IMR-90 (cell line): ENCODE measurements at regions not wholly inside any gene's neighbourhood (a gene's known extent, or its start where the extent isn't known, plus 50 kb on each side); places are given as distances from the start of the nearest gene placed in this dataset.

Experiments used
- ATAC-seq: fragments of 200-7000 bp; cut with Tn5 transposase; 2 replicates; pipeline ENCODE4 v1.9.1; 2020; ENCODE audit warnings: low read depth, mild to moderate bottlenecking, moderate library complexity
- BruUV-seq: library from RNA; stranded (reverse); fragments of 400-500 nt; replicated peaks from 2 replicates; lab custom pipeline; 2021; lab: Mats Ljungman, UMichigan
- CTCF ChIA-PET: fragments of 300-600 bp; formaldehyde crosslinking; extraction: SDS; loops from one replicate; lab custom pipeline; 2021; ENCODE audit warnings: antibody characterized with exemption; lab: Yijun Ruan, JAX
- POLR2A ChIA-PET: fragments of 300-600 bp; sonication (Branson Sonifier 250); formaldehyde crosslinking; loops from one replicate; lab custom pipeline; 2022; ENCODE audit warnings: antibody characterized with exemption; ENCODE audit not compliant: unreplicated experiment; lab: Charles Lee
- DNase-seq: peaks from one replicate; pipeline ENCODE4 v3.0.0; 2013
- H2AFZ ChIP-seq: replicated peaks from 2 replicates; pipeline ENCODE3; 2013; ENCODE audit warnings: low read length, mild to moderate bottlenecking; ENCODE audit not compliant: poor library complexity
- H2AK5ac ChIP-seq: 2 replicates; pipeline ENCODE4 v1.6.1; 2013; ENCODE audit warnings: low read depth, low read length, inconsistent platforms
- H2AK9ac ChIP-seq: replicated peaks from 2 replicates; pipeline ENCODE3; 2013; ENCODE audit warnings: mild to moderate bottlenecking, low read depth, low read length, moderate library complexity; ENCODE audit not compliant: poor library complexity
- H2BK120ac ChIP-seq: 2 replicates; pipeline ENCODE4 v1.6.1; 2013; ENCODE audit warnings: low read depth, low read length, inconsistent platforms
- H2BK15ac ChIP-seq: 3 replicates; pipeline ENCODE4 v1.6.1; 2013; ENCODE audit warnings: low read depth, low read length, inconsistent platforms
- H2BK20ac ChIP-seq: 2 replicates; pipeline ENCODE4 v1.6.1; 2013; ENCODE audit warnings: low read depth, mild to moderate bottlenecking, inconsistent platforms, low read length, moderate library complexity
- H2BK5ac ChIP-seq: 2 replicates; pipeline ENCODE4 v1.6.1; 2013; ENCODE audit warnings: mild to moderate bottlenecking, low read depth, low read length, inconsistent platforms; ENCODE audit not compliant: poor library complexity, severe bottlenecking
- H3K14ac ChIP-seq: replicated peaks from 2 replicates; pipeline ENCODE4 v1.6.1; 2013; ENCODE audit warnings: low read depth, low read length, inconsistent platforms
- H3K18ac ChIP-seq: 2 replicates; pipeline ENCODE4 v1.6.1; 2013; ENCODE audit warnings: low read depth, low read length, control low read depth
- H3K23ac ChIP-seq: 2 replicates; pipeline ENCODE4 v1.6.1; 2013; ENCODE audit warnings: low read depth, low read length, inconsistent platforms
- H3K27ac ChIP-seq: 2 replicates; pipeline ENCODE4 v1.5.1; 2013; ENCODE audit warnings: mild to moderate bottlenecking, control low read depth, low read length; ENCODE audit not compliant: insufficient read depth
- H3K27me3 ChIP-seq: 2 replicates; pipeline ENCODE4 v1.6.1; 2013; ENCODE audit warnings: low read length; ENCODE audit not compliant: control insufficient read depth, insufficient read depth
- H3K36me3 ChIP-seq: 2 replicates; pipeline ENCODE4 v1.6.1; 2013; ENCODE audit warnings: low read length, mixed read lengths; ENCODE audit not compliant: control insufficient read depth, insufficient read depth
- H3K4ac ChIP-seq: 2 replicates; pipeline ENCODE4 v1.6.1; 2013; ENCODE audit warnings: low read depth, low read length, inconsistent platforms
- H3K4me1 ChIP-seq: 2 replicates; pipeline ENCODE4 v1.6.1; 2013; ENCODE audit warnings: low read length, mixed read lengths; ENCODE audit not compliant: control insufficient read depth, insufficient read depth
- H3K4me2 ChIP-seq: 2 replicates; pipeline ENCODE4 v1.6.1; 2013; ENCODE audit warnings: low read depth, mild to moderate bottlenecking, control low read depth, low read length, moderate library complexity
- H3K4me3 ChIP-seq: 2 replicates; pipeline ENCODE4 v1.5.1; 2013; ENCODE audit warnings: low read depth, mild to moderate bottlenecking, control low read depth, low read length, moderate library complexity; ENCODE audit not compliant: insufficient read depth
- H3K56ac ChIP-seq: 2 replicates; pipeline ENCODE4 v1.6.1; 2013; ENCODE audit warnings: low read length, inconsistent platforms; ENCODE audit not compliant: insufficient read depth; ENCODE audit errors: extremely low read depth
- H3K79me1 ChIP-seq, 2 experiments: 2 replicates each; pipeline ENCODE4 v1.6.1; 2013; ENCODE audit warnings: low read length in 2 of 2, inconsistent platforms in 1 of 2, low read depth in 1 of 2
- H3K9ac ChIP-seq: 2 replicates; pipeline ENCODE4 v1.6.1; 2013; ENCODE audit warnings: low read depth, low read length, control low read depth
- H3K9me1 ChIP-seq: 2 replicates; pipeline ENCODE4 v1.6.1; 2013; ENCODE audit warnings: low read length, inconsistent platforms; ENCODE audit not compliant: insufficient read depth
- H3K9me3 ChIP-seq: 2 replicates; pipeline ENCODE4 v1.6.1; 2013; ENCODE audit warnings: low read length; ENCODE audit not compliant: control insufficient read depth, insufficient read depth
- H4K20me1 ChIP-seq: 2 replicates; pipeline ENCODE4 v1.6.1; 2013; ENCODE audit warnings: low read length, inconsistent platforms; ENCODE audit not compliant: insufficient read depth
- H4K5ac ChIP-seq: 2 replicates; pipeline ENCODE4 v1.6.1; 2013; ENCODE audit warnings: mild to moderate bottlenecking, low read depth, low read length, control low read depth
- H4K8ac ChIP-seq, 2 experiments: 2 replicates each; pipeline ENCODE4 v1.6.1; 2013; ENCODE audit warnings: low read depth in 2 of 2, low read length in 2 of 2, control low read depth in 1 of 2, inconsistent platforms in 1 of 2
- H4K91ac ChIP-seq: 2 replicates; pipeline ENCODE4 v1.6.1; 2013; ENCODE audit warnings: low read depth, low read length, inconsistent platforms; ENCODE audit not compliant: insufficient read depth
- BHLHE40 ChIP-seq: fragments of 150-350 bp; IDR thresholded peaks from 2 replicates; pipeline ENCODE4 v1.6.1; 2016; ENCODE audit warnings: mild to moderate bottlenecking, low read depth, low read length
- CEBPB ChIP-seq: IDR thresholded peaks from 2 replicates; pipeline ENCODE4 v1.6.1; 2012; ENCODE audit warnings: low read depth, low read length, improper control_type of control experiment
- CHD1 ChIP-seq: IDR thresholded peaks from 2 replicates; pipeline ENCODE4 v1.6.1; 2012; ENCODE audit warnings: low read depth, low read length, improper control_type of control experiment
- CTCF ChIP-seq: conservative IDR thresholded peaks from 2 replicates; pipeline ENCODE4 v1.5.1; 2012; ENCODE audit warnings: mild to moderate bottlenecking, low read depth, low read length, improper control_type of control experiment
- FOS ChIP-seq: fragments of 150-350 bp; IDR thresholded peaks from 2 replicates; pipeline ENCODE4 v1.6.1; 2016; ENCODE audit warnings: low read depth, low read length
- MAFK ChIP-seq: IDR thresholded peaks from 2 replicates; pipeline ENCODE4 v1.6.1; 2012; ENCODE audit warnings: low read depth, low read length, improper control_type of control experiment
- MAZ ChIP-seq: IDR thresholded peaks from 2 replicates; pipeline ENCODE4 v1.6.1; 2012; ENCODE audit warnings: low read depth, mild to moderate bottlenecking, low read length, improper control_type of control experiment, moderate library complexity, borderline replicate concordance
- MXI1 ChIP-seq: IDR thresholded peaks from 2 replicates; pipeline ENCODE4 v1.6.1; 2012; ENCODE audit warnings: low read depth, mild to moderate bottlenecking, low read length, moderate library complexity, borderline replicate concordance
- NFE2L2 ChIP-seq: fragments of 150-350 bp; IDR thresholded peaks from 2 replicates; pipeline ENCODE4 v1.6.1; 2016; ENCODE audit warnings: low read depth, mild to moderate bottlenecking, low read length
- POLR2A ChIP-seq: IDR thresholded peaks from 2 replicates; pipeline ENCODE4 v1.6.1; 2012; ENCODE audit warnings: mild to moderate bottlenecking, low read depth, low read length
- RAD21 ChIP-seq: IDR thresholded peaks from 2 replicates; pipeline ENCODE4 v1.6.1; 2012; ENCODE audit warnings: low read length, improper control_type of control experiment
- RCOR1 ChIP-seq: IDR thresholded peaks from 2 replicates; pipeline ENCODE4 v1.6.1; 2012; ENCODE audit warnings: mild to moderate bottlenecking, low read length, improper control_type of control experiment; ENCODE audit not compliant: insufficient replicate concordance
- RFX5 ChIP-seq: IDR thresholded peaks from 2 replicates; pipeline ENCODE4 v1.8.0; 2012; ENCODE audit warnings: low read depth, mild to moderate bottlenecking, low read length, moderate library complexity
- SMC3 ChIP-seq: fragments of 150-350 bp; IDR thresholded peaks from 2 replicates; pipeline ENCODE4 v1.6.1; 2016; ENCODE audit warnings: low read depth, mild to moderate bottlenecking, antibody characterized with exemption, low read length, moderate library complexity
- WGBS, 2 experiments: methylation state at CpG; one replicate each; pipeline versions ENCODE4 v1.1.5 to v1.1.7; 2013; ENCODE audit warnings: missing lambda C conversion rate in 2 of 2; ENCODE audit not compliant: insufficient read length in 1 of 2; ENCODE audit errors: extremely low coverage in 2 of 2; 5-methylcytosine and 5-hydroxymethylcytosine counted together
- dilution Hi-C: fragments of 300-500 bp; cut with HindIII; formaldehyde crosslinking; loops from one replicate; pipeline ENCODE4 v1.14.3; 2018; ENCODE audit warnings: low sequenced_read_pairs; ENCODE audit not compliant: unreplicated experiment
- in situ Hi-C: fragments of 300-500 bp; cut with MboI; formaldehyde crosslinking; loops from 3 replicates; pipeline ENCODE4 v1.14.3; 2019; ENCODE audit warnings: low sequenced_read_pairs, inconsistent platforms, mixed read lengths
- intact Hi-C: fragments of 100-400 bp; cut with micrococcal nuclease; formaldehyde crosslinking; loops from 2 replicates; pipeline ENCODE4 v1.10.0; 2022
- TF ChIP-seq, protein P1 (sequence below): fragments of 150-350 bp; IDR thresholded peaks from 2 replicates; pipeline ENCODE4 v1.6.1; 2016; ENCODE audit warnings: low read depth, mild to moderate bottlenecking, low read length, moderate library complexity, borderline replicate concordance
- TF ChIP-seq, protein P2 (sequence below): fragments of 150-350 bp; IDR thresholded peaks from 2 replicates; pipeline ENCODE4 v1.6.1; 2017; ENCODE audit warnings: mild to moderate bottlenecking, antibody characterized with exemption, low read length, low read depth

DNA sequence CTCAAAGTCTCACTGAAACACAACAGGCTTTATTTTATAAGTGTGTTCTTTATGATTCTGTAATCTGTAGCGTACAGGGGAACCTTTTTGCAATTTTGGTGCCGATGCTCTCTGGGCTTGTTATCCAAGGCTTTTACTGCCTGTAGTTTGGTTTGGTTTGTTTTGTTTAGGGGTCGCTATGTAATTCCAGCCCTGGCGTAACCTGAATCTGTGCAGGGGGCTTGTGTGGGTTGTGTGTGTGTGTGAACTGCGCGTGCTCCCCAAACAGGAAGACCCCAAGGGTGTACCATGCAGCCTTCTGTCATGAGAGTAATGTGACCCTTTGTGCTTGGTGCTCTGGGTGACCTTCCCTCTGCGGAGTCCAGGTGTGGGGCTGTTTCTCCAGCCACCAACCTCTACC, 92.1 kb upstream of the CLDN14 start:
- no peaks in the 10 kb centered on the region for H4K20me1 ChIP-seq
- no peak overlapping the region for H4K91ac ChIP-seq
- no peak overlapping the region for H3K4me3 ChIP-seq
- CTCF ChIA-PET: no interaction called here
- H4K5ac ChIP-seq: no peak overlapping the region
- intact Hi-C loops: no loop called here
- no peak overlapping the region for H2BK120ac ChIP-seq
- no peak overlapping the region for H2AK5ac ChIP-seq
- no peak overlapping the region for H3K23ac ChIP-seq
- no peak overlapping the region for H2BK5ac ChIP-seq
- H3K56ac ChIP-seq: no peak overlapping the region
- H3K79me1 ChIP-seq: no peaks in the 10 kb centered on the region
- no peak overlapping the region for H3K18ac ChIP-seq
- no peak overlapping the region for H3K14ac ChIP-seq
- H3K4me1 ChIP-seq: no peaks in the 10 kb centered on the region
- H2BK15ac ChIP-seq: no peak overlapping the region
- no peak overlapping the region for H2BK20ac ChIP-seq
- no peak overlapping the region for H4K8ac ChIP-seq
- no peak overlapping the region for H2AK9ac ChIP-seq
- TF ChIP-seq BHLHE40 (no peak), RCOR1 (no peak), SMC3 (no peak), MXI1 (no peak), MAFK (no peak), MAZ (no peak), CTCF (no peak), RAD21 (no peak), CEBPB (no peak), FOS (no peak), NFE2L2 (no peak), RFX5 (no peak), POLR2A (no peak), CHD1 (no peak)
- TF ChIP-seq, protein P1, sequence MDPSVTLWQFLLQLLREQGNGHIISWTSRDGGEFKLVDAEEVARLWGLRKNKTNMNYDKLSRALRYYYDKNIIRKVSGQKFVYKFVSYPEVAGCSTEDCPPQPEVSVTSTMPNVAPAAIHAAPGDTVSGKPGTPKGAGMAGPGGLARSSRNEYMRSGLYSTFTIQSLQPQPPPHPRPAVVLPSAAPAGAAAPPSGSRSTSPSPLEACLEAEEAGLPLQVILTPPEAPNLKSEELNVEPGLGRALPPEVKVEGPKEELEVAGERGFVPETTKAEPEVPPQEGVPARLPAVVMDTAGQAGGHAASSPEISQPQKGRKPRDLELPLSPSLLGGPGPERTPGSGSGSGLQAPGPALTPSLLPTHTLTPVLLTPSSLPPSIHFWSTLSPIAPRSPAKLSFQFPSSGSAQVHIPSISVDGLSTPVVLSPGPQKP: no peak
- TF ChIP-seq, protein P2, sequence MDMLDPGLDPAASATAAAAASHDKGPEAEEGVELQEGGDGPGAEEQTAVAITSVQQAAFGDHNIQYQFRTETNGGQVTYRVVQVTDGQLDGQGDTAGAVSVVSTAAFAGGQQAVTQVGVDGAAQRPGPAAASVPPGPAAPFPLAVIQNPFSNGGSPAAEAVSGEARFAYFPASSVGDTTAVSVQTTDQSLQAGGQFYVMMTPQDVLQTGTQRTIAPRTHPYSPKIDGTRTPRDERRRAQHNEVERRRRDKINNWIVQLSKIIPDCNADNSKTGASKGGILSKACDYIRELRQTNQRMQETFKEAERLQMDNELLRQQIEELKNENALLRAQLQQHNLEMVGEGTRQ: no peak
- no peaks in the 10 kb centered on the region for H3K9me3 ChIP-seq
- 86% methylated on average over 1 of the region's 7 CpGs; no CpG with 5 or more reads in 1 of the 2 experiments for WGBS, 2 experiments
- in situ Hi-C loops: no loop called here
- no peaks in the 10 kb centered on the region for H3K36me3 ChIP-seq
- dilution Hi-C loops: no loop called here
- no peak overlapping the region for H2AFZ ChIP-seq
- no peak overlapping the region for H3K9ac ChIP-seq
- no peaks in the 10 kb centered on the region for H3K9me1 ChIP-seq
- no peak overlapping the region for H3K4me2 ChIP-seq
- DNase-seq: no peak
- H3K27me3 ChIP-seq: peaks cover 39% of the 10 kb centered on the region
- ATAC-seq: no peak
- BruUV-seq: no TSS peak
- no peak overlapping the region for H3K27ac ChIP-seq
- no peak overlapping the region for H3K4ac ChIP-seq
- POLR2A ChIA-PET: no interaction called here
